MCF 10A (cell line): ENCODE measurements at regions not wholly inside any gene's neighbourhood (a gene's known extent, or its start where the extent isn't known, plus 50 kb on each side); places are given as distances from the start of the nearest gene placed in this dataset.

ENCODE experiments used
- BruUV-seq: library from RNA; stranded (reverse); fragments of 400-500 nt; replicated peaks from 2 replicates; lab custom pipeline; 2021; lab: Mats Ljungman, UMichigan
- CTCF ChIA-PET: fragments of 300-600 bp; sonication (Branson Sonifier 250); formaldehyde crosslinking; extraction: SDS; loops from one replicate; lab custom pipeline; 2021; ENCODE audit warnings: antibody characterized with exemption, inconsistent platforms; lab: Yijun Ruan, JAX
- POLR2A ChIA-PET: fragments of 300-600, 350-650 bp; sonication (Branson Sonifier 250); formaldehyde crosslinking; extraction: SDS; loops from one replicate; lab custom pipeline; 2020; ENCODE audit warnings: antibody characterized with exemption, inconsistent platforms; lab: Yijun Ruan, JAX
- DNase-seq: peaks from one replicate; pipeline ENCODE4 v3.0.0-alpha.2; 2018; ENCODE audit not compliant: unreplicated experiment
- H3K27ac Mint-ChIP-seq: one replicate; pipeline ENCODE4 v1.8.0; 2022; ENCODE audit warnings: mild to moderate bottlenecking, low read depth, mixed read lengths; ENCODE audit not compliant: unreplicated experiment
- H3K27me3 Mint-ChIP-seq: one replicate; pipeline ENCODE4 v1.8.0; 2022; ENCODE audit warnings: mixed read lengths; ENCODE audit not compliant: insufficient read depth, unreplicated experiment
- H3K36me3 Mint-ChIP-seq: one replicate; pipeline ENCODE4 v1.8.0; 2022; ENCODE audit warnings: mild to moderate bottlenecking, moderate library complexity, mixed read lengths; ENCODE audit not compliant: insufficient read depth, unreplicated experiment
- H3K4me1 Mint-ChIP-seq: one replicate; pipeline ENCODE4 v1.8.0; 2022; ENCODE audit warnings: mixed read lengths; ENCODE audit not compliant: insufficient read depth, unreplicated experiment
- H3K4me3 Mint-ChIP-seq: one replicate; pipeline ENCODE4 v1.8.0; 2022; ENCODE audit warnings: mild to moderate bottlenecking, moderate library complexity, mixed read lengths; ENCODE audit not compliant: unreplicated experiment
- H3K9me3 Mint-ChIP-seq: one replicate; pipeline ENCODE4 v1.8.0; 2022; ENCODE audit warnings: mixed read lengths; ENCODE audit not compliant: unreplicated experiment
- CTCF ChIP-seq: fragments of 200-600 bp; IDR thresholded peaks from one replicate; pipeline ENCODE4 v1.8.0; 2022; ENCODE audit warnings: antibody characterized with exemption, mild to moderate bottlenecking; ENCODE audit not compliant: unreplicated experiment
- intact Hi-C: fragments of 100-400 bp; cut with micrococcal nuclease; formaldehyde crosslinking; loops from 2 replicates; pipeline ENCODE4 v1.14.1; 2022

- TF ChIP-seq CTCF, result no peak
- POLR2A ChIA-PET, result interaction anchor here (1.1 kb wide), 1 partner anchor 271 kb away, joined by 3 read pairs; no protein-coding TSS in a partner anchor
- H3K9me3 Mint-ChIP-seq, result peaks cover 14% of the 10 kb centered on the region
- H3K36me3 Mint-ChIP-seq, result no peaks in the 10 kb centered on the region
- DNase-seq, result no peak
- no peaks in the 10 kb centered on the region for H3K27me3 Mint-ChIP-seq
- CTCF ChIA-PET, result interaction anchor here (1.0 to 1.6 kb wide), 3 partner anchors 125 to 1984 kb away, joined by 3 to 6 read pairs (median 3); no protein-coding TSS in a partner anchor
- H3K4me3 Mint-ChIP-seq, result no peak overlapping the region
- no TSS peak for BruUV-seq
- intact Hi-C loops, result no loop called here
- no peaks in the 10 kb centered on the region for H3K4me1 Mint-ChIP-seq
- no peak overlapping the region for H3K27ac Mint-ChIP-seq
Measured at GRCh38 chr4:52249581-52249980, 198.5 kb downstream of the SPATA18 start.

DNA sequence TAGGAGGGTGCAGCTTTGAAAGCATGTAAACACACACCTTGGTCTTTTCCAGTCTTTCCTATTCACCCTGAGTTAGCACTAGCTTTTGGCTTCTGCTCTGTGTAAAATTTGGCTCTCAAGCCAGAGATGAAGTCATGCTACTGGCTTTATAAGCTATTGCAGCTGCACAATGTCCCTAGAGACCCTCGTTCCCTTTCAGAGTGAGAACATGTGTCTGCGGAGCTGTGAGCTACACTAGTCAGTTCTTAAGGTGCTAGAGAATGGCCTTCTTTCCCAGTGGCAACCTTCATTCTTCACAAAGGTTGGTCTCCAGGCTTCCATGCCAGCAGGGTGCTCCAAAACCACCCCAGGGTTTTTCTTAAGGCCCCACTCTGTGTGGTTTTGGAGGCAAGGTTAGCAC, 199.1 kb downstream of the SPATA18 start:
- no peak for TF ChIP-seq CTCF
- Mint-ChIP-seq H3K27ac (no peak overlapping the region), H3K27me3 (no peaks in the 10 kb centered on the region), H3K4me1 (no peaks in the 10 kb centered on the region), H3K4me3 (no peak overlapping the region), H3K36me3 (no peaks in the 10 kb centered on the region), H3K9me3 (peaks cover 14% of the 10 kb centered on the region)
- intact Hi-C loops, result no loop called here
- ChIA-PET POLR2A (no interaction called here), CTCF (interaction anchor here (0.6 to 1.1 kb wide), 3 partner anchors 124 to 490 kb away, joined by 3 to 5 read pairs (median 3); no protein-coding TSS in a partner anchor)
- BruUV-seq, result no TSS peak
- DNase-seq, result no peak

DNA sequence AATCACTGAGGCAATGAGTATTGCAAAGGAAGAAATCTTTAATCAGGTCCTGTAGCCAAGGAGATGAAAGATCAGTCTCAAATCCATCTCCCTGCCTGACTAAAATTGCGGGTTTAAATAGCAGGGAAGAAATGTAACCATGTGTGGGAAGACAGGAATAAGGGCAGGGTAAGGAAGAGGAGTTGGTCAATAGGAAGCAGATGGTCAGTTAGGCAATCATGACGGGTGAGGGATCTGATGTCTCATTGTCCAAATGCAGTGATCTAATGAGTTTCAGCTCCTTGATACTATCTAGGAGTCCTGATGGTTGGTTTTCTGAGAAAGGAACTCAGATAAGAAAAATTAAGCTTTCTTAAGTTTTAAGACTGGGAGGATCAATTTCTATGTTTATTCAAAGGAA, 200.8 kb downstream of the SPATA18 start:
- intact Hi-C loops, result no loop called here
- CTCF ChIA-PET, result interaction anchor here (0.6 to 1.1 kb wide), 2 partner anchors 841 to 1982 kb away, joined by 3 to 4 read pairs; no protein-coding TSS in a partner anchor
- no TSS peak for BruUV-seq

DNA sequence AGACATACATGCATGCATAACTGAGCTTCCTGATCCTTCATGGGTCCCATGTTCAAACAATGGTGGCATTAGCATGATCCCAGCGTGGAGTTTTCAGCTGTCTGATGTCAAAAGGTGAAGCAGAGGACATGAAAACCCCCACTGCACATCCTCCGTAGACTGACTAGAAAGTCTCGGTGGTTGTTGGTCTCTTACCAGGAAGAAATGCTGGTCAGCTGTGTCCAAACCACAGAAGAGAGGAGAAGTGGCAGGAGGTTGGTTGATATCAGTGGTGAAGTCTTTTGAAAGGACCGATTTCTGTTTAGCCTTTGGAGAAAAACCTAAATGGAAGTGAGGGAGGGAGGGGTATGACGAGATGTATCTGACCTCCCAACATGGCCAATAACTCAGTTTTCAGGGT, 201.9 kb downstream of the SPATA18 start:
- peaks cover 14% of the 10 kb centered on the region for H3K9me3 Mint-ChIP-seq
- H3K27ac Mint-ChIP-seq, result no peak overlapping the region
- POLR2A ChIA-PET, result no interaction called here
- no peak for DNase-seq
- no peaks in the 10 kb centered on the region for H3K4me1 Mint-ChIP-seq
- no TSS peak for BruUV-seq
- no peaks in the 10 kb centered on the region for H3K27me3 Mint-ChIP-seq
- TF ChIP-seq CTCF, result no peak
- intact Hi-C loops, result no loop called here
- CTCF ChIA-PET, result interaction anchor here (0.6 to 0.7 kb wide), 2 partner anchors 18 to 147 kb away, joined by 3 to 5 read pairs; no protein-coding TSS in a partner anchor
- H3K36me3 Mint-ChIP-seq, result no peaks in the 10 kb centered on the region
- H3K4me3 Mint-ChIP-seq, result no peak overlapping the region

More for the DNA sequence above, 200.8 kb downstream of the SPATA18 start:
- Mint-ChIP-seq H3K4me1 (no peaks in the 10 kb centered on the region), H3K36me3 (no peaks in the 10 kb centered on the region), H3K27ac (no peak overlapping the region), H3K9me3 (peaks cover 14% of the 10 kb centered on the region), H3K4me3 (no peak overlapping the region), H3K27me3 (no peaks in the 10 kb centered on the region)
- DNase-seq, result no peak
- no peak for TF ChIP-seq CTCF
- POLR2A ChIA-PET, result interaction anchor here (0.6 kb wide), 1 partner anchor 1074 kb away, joined by 3 read pairs; no protein-coding TSS in a partner anchor
